PFSK-1 (cell line): ENCODE measurements at regions not wholly inside any gene's neighbourhood (a gene's known extent, or its start where the extent isn't known, plus 50 kb on each side); places are given as distances from the start of the nearest gene placed in this dataset.

Experiments used
- FOXP2 ChIP-seq: optimal IDR thresholded peaks from 2 replicates; pipeline ENCODE3; 2011; ENCODE audit warnings: borderline replicate concordance, control low read depth, inconsistent platforms; ENCODE audit not compliant: insufficient read depth; ENCODE audit errors: extremely low read length, extremely low read depth
- POLR2AphosphoS5 ChIP-seq: IDR thresholded peaks from 2 replicates; pipeline ENCODE4 v1.6.1; 2012; ENCODE audit warnings: low read depth, mild to moderate bottlenecking, control low read depth, low read length, moderate library complexity
- REST ChIP-seq, 2 experiments: IDR thresholded peaks; 2 replicates each; pipeline versions ENCODE4 v1.6.1 to v1.8.0; 2011 to 2012; ENCODE audit warnings: low read depth in 2 of 2, low read length in 2 of 2, control low read depth in 1 of 2, inconsistent platforms in 1 of 2, mild to moderate bottlenecking in 1 of 2, moderate library complexity in 1 of 2; ENCODE audit not compliant: insufficient read depth in 1 of 2
- TAF1 ChIP-seq: IDR thresholded peaks from 2 replicates; pipeline ENCODE4 v1.6.1; 2012; ENCODE audit warnings: low read length, control low read depth, borderline replicate concordance; ENCODE audit not compliant: insufficient read depth

DNA sequence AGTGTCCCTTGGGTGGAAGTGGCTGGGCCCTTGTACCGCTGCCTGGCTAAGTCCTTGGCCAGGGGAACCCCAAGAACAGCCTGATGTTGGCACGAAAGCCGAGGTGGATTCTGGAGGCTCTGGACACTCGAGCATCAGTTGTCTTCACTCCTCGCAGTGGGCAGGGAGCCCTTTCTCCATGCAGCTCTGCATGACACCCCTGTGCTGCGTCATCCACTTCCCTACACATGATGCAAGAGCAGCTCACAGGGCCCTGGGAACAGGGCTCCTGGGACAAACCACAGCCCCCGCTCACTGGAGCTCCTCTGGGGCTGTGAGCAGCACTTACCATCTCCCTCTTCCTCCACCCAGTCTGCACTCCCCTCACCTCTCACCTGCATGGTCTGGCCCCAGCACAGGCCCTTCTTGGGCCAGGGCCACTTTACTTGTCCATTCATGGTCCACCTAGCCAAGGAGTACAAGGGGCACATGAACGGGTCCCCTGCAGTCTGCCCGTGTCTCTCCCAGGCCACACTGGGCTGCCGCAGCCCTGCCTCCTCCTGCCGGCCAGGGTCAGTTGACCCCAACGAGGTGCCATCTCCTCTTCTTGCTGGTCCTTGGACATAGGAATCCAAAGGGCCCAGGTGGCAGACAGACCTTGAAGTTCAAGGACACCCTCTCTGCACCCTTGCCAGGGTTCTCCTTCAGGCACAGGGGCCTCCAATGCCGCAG, 66.5 kb downstream of the IGF2 start:
- no peak for TF ChIP-seq TAF1
- TF ChIP-seq POLR2AphosphoS5: no peak
- TF ChIP-seq FOXP2: no peak
- no peak for TF ChIP-seq REST (IDR thresholded peaks at IDR 0.05; ENCODE audit: insufficient read depth in 1 of 2, low read depth in 2 of 2, low read length in 2 of 2)
